ENCODE measurements at regions not wholly inside any gene's neighbourhood (a gene's known extent, or its start where the extent isn't known, plus 50 kb on each side); places are given as distances from the start of the nearest gene placed in this dataset.

DNA sequence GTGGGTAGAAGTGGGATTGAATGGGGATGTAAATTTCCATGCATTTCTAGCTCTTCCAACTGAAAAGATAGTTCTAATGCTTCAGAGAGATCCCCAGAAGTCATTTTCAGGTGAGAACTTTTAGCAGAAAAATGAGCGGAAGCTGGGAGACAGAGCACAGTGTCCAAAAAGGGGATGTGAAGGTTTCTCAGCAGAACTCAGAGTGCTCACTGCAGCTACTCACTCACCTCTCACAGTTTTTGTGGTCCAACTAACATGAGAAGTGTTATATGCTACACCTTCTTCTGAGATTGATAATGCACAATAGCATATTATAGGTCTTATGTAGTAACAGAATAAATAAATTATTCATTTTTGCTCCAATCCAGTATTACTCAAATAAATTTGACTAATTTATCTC is 519.2 kb upstream of the HS3ST5 start:
- DNase-seq (ENCODE audit: low read depth) = no peak
- TF ChIP-seq, protein P1, sequence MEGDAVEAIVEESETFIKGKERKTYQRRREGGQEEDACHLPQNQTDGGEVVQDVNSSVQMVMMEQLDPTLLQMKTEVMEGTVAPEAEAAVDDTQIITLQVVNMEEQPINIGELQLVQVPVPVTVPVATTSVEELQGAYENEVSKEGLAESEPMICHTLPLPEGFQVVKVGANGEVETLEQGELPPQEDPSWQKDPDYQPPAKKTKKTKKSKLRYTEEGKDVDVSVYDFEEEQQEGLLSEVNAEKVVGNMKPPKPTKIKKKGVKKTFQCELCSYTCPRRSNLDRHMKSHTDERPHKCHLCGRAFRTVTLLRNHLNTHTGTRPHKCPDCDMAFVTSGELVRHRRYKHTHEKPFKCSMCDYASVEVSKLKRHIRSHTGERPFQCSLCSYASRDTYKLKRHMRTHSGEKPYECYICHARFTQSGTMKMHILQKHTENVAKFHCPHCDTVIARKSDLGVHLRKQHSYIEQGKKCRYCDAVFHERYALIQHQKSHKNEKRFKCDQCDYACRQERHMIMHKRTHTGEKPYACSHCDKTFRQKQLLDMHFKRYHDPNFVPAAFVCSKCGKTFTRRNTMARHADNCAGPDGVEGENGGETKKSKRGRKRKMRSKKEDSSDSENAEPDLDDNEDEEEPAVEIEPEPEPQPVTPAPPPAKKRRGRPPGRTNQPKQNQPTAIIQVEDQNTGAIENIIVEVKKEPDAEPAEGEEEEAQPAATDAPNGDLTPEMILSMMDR (conservative IDR thresholded peaks at IDR 0.05; ENCODE audit: low read length) = no peak
- no peak overlapping the region for H3K4me3 ChIP-seq (ENCODE audit: low read length)

DNA sequence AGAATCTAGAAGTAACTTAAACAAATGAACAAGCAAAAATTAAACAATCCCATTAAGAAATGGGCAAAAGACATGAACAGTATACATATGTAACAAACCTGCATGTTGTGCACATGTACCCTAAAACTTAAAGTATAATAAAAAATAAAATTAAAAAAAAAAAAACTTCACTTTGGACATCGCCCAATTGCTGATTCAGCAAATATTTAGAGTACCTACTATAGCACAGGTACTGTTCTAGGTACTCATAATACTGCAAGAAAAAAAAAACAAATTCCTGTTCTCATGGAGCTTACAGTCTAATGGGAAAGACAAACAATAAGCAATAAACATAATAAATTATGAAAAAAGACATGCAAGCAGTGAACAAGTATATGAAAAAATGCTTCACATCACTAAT is 501.5 kb upstream of the HS3ST5 start:
- DNase-seq (ENCODE audit: low read depth) = no peak
- TF ChIP-seq, protein P1 (conservative IDR thresholded peaks at IDR 0.05; ENCODE audit: low read length) = no peak
- H3K4me3 ChIP-seq (ENCODE audit: low read length) = no peak overlapping the region

DNA sequence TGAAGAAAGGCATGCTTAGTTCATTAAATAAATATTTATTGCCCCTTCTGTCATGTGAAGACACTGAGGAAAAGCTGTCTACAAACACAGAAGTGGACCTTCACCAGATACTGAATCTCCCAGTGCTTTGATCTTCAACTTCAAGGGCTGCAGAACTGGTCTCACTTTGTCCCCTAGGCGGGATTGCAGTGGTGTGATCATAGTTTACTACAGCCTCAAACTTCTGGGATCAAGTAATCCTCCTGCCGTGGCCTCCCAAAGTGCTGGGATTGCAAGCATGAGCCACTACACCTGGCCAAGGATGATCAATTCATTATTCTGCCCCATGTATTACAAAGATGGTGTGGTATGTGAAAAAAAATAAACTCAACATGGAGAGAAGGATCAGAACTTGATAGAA is 496.2 kb upstream of the HS3ST5 start:
- no peak overlapping the region for H3K4me3 ChIP-seq (ENCODE audit: low read length)
- TF ChIP-seq, protein P1 (conservative IDR thresholded peaks at IDR 0.05; ENCODE audit: low read length) = no peak
- no peak for DNase-seq (ENCODE audit: low read depth)

DNA sequence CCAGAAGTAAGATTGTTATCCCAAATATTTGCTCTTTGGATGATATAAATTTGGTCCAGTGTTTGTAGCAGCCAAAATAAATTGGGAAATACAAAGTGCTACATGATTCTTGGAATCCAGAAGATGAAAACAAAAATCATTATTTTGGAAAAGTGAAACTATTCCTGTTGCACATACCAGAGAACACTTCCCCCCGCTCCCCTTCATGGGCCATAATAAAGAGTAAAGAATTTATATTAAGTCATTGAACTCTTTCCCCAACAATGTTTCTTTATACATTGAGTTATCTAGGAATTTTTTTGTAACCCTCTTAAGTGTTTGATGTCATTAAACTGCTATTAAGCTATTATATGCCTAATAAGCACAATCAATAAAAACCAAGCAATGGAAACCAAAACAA is 490.4 kb upstream of the HS3ST5 start:
- TF ChIP-seq, protein P1 (conservative IDR thresholded peaks at IDR 0.05; ENCODE audit: low read length) = no peak
- no peak for DNase-seq (ENCODE audit: low read depth)
- H3K4me3 ChIP-seq (ENCODE audit: low read length) = no peak overlapping the region

DNA sequence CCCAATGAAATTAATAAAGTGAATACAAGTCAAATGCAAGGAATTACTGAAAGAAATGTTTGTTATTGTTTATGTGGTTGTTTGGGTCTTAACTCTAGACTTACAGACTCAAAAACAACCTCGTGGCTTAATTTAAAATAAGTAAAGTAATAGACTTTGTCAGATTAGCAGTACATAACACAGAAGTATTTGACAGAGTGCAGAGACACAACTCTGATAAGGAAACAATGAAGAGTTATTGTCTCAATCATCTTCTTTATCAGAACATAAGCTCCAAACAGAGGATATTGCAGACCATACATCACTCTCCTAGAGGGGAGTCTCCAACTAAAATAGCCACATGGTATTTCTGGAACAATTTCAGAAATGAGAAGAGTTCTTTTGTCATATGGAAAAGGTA is 487.7 kb upstream of the HS3ST5 start:
- DNase-seq (ENCODE audit: low read depth) = no peak
- TF ChIP-seq, protein P1 (conservative IDR thresholded peaks at IDR 0.05; ENCODE audit: low read length) = no peak
- no peak overlapping the region for H3K4me3 ChIP-seq (ENCODE audit: low read length)

DNA sequence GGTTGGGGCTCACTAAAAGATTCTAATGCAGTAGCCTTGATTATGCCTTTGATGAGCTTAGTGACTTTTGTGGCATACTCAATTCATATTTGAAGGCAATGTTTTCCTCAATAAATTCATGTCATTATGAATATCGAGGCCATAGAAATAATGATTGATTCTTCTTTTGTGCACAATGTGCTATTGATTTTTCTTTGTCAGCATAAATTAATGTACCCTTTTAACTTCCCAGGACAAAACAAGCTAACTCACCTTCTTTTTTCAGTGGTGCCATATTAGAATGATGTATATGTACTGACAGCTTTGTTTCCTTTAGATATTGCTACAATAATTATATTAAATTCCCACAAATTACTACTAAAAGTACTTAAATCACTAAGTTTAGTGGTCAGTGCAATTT is 484.3 kb upstream of the HS3ST5 start:
- DNase-seq (ENCODE audit: low read depth) = no peak
- H3K4me3 ChIP-seq (ENCODE audit: low read length) = no peak overlapping the region
- TF ChIP-seq, protein P1 (conservative IDR thresholded peaks at IDR 0.05; ENCODE audit: low read length) = no peak

DNA sequence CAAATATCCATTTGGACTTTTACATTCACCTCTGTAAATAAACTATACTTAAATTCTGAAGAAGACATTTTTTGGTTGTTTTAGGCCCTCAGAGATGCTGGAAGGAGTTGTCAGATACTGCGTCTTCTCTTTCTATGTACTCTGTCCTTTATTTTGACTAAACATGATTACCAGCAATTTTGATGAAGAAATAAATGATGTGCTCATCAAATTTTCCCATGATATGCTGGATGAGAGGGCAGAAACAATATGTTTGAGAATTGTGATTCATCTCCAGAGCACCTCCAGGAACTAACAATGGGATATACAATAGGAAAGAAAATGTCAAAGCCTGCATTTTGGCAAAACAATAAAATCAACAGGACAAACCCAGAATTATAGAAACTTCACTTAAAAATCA is 481.6 kb upstream of the HS3ST5 start:
- TF ChIP-seq, protein P1 (conservative IDR thresholded peaks at IDR 0.05; ENCODE audit: low read length) = no peak
- DNase-seq (ENCODE audit: low read depth) = no peak
- H3K4me3 ChIP-seq (ENCODE audit: low read length) = no peak overlapping the region
